ENCODE measurements at regions not wholly inside any gene's neighbourhood (a gene's known extent, or its start where the extent isn't known, plus 50 kb on each side); places are given as distances from the start of the nearest gene placed in this dataset.

- no peak for TF ChIP-seq CTCF (IDR thresholded peaks at IDR 0.05; ENCODE audit: insufficient read depth, low read length)
- no peak for DNase-seq (ENCODE audit: low read depth)
- H3K4me3 ChIP-seq (ENCODE audit: low read depth, low read length) = no peak overlapping the region
Measured at GRCh38 chr11:97471480-97471879, 1081.7 kb downstream of the JRKL start.

GRCh38 chr11:97487387-97487786 lies 1097.6 kb downstream of the JRKL start:
- DNase-seq (ENCODE audit: low read depth) = no peak
- no peak for TF ChIP-seq CTCF (IDR thresholded peaks at IDR 0.05; ENCODE audit: insufficient read depth, low read length)
- H3K4me3 ChIP-seq (ENCODE audit: low read depth, low read length) = no peak overlapping the region

GRCh38 chr11:97498891-97499290 lies 1109.1 kb downstream of the JRKL start:
- H3K4me3 ChIP-seq (ENCODE audit: low read depth, low read length) = no peak overlapping the region
- TF ChIP-seq CTCF (IDR thresholded peaks at IDR 0.05; ENCODE audit: insufficient read depth, low read length) = no peak
- no peak for DNase-seq (ENCODE audit: low read depth)

- no peak overlapping the region for H3K4me3 ChIP-seq (ENCODE audit: low read depth, low read length)
- no peak for DNase-seq (ENCODE audit: low read depth)
- TF ChIP-seq CTCF (IDR thresholded peaks at IDR 0.05; ENCODE audit: insufficient read depth, low read length) = no peak
Measured at GRCh38 chr11:97502201-97502600, 1112.4 kb downstream of the JRKL start.

GRCh38 chr11:97506076-97506759 lies 1116.4 kb downstream of the JRKL start:
- no peak overlapping the region for H3K4me3 ChIP-seq (ENCODE audit: low read depth, low read length)
- no peak for TF ChIP-seq CTCF (IDR thresholded peaks at IDR 0.05; ENCODE audit: insufficient read depth, low read length)
- DNase-seq (ENCODE audit: low read depth) = no peak

GRCh38 chr11:97514446-97514845 lies 1124.6 kb downstream of the JRKL start:
- H3K4me3 ChIP-seq (ENCODE audit: low read depth, low read length) = no peak overlapping the region
- no peak for DNase-seq (ENCODE audit: low read depth)
- no peak for TF ChIP-seq CTCF (IDR thresholded peaks at IDR 0.05; ENCODE audit: insufficient read depth, low read length)

GRCh38 chr11:97516688-97517087 lies 1126.9 kb downstream of the JRKL start:
- no peak overlapping the region for H3K4me3 ChIP-seq (ENCODE audit: low read depth, low read length)
- TF ChIP-seq CTCF (IDR thresholded peaks at IDR 0.05; ENCODE audit: insufficient read depth, low read length) = no peak
- DNase-seq (ENCODE audit: low read depth) = no peak

All from fibroblast of the aortic adventitia (primary cell).